ENCODE measurements at regions not wholly inside any gene's neighbourhood (a gene's known extent, or its start where the extent isn't known, plus 50 kb on each side); places are given as distances from the start of the nearest gene placed in this dataset.
"Not testable (repeated sequence)": the region's sequence is repeated elsewhere in the genome, so short reads cannot be mapped to it uniquely, and the experiment has no call there.

DNA sequence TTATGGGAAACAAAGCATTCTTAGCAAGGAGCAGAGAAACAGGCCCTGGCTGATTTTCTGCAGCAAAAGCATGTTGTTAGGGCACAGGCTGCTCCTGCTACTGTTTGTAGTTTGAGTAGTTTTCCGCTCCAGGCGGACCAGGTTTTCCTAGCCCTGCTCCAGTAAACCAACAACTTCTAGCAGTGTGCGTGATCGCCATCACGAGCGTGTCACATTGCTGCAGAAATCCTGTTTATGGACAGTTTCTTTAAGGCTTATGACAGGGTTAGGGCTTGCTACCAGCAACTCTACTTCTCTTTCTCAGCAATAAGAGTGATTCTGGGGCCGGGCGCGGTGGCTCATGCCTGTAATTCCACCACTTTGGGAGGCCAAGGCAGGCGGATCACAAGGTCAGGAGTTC, 803.9 kb upstream of the CDH10 start:
- no peak for DNase-seq

DNA sequence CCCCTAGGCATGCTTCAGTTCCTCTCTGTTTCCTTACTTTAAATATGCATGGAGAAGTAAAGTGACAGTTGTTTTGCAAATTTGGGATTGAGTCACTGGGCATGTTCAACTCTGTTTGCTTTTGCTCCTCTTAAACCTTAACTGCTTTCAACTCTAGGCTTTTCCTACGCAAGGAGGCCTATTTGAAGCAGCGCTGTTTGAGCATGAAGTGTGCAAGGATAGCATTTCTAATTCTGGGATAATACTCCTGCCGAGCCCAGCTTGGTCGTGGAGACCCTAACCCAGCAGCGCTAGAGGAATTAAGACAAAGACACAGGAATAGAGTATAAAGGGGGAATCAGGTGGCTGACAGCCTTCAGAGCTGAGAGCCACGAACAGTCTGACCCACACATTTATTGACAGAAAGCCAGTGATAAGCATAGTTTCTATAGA, 803.4 kb upstream of the CDH10 start:
- no peak for DNase-seq

DNA sequence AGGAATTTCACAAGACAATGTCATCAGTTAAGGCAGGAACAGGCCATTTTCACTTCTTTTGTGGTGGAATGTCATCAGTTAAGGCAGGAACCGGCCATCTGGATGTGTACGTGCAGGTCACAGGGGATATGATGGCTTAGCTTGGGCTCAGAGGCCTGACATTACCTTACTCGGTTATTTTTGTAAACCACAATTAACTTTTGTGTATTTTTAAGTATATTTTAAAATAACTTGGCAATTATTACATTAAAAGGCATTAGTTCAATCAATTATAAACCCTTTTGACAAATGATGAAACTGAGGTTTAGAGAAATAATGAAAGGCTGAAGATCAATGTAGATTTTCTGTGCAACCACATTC, 801.3 kb upstream of the CDH10 start:
- not testable (repeated sequence) for DNase-seq

DNA sequence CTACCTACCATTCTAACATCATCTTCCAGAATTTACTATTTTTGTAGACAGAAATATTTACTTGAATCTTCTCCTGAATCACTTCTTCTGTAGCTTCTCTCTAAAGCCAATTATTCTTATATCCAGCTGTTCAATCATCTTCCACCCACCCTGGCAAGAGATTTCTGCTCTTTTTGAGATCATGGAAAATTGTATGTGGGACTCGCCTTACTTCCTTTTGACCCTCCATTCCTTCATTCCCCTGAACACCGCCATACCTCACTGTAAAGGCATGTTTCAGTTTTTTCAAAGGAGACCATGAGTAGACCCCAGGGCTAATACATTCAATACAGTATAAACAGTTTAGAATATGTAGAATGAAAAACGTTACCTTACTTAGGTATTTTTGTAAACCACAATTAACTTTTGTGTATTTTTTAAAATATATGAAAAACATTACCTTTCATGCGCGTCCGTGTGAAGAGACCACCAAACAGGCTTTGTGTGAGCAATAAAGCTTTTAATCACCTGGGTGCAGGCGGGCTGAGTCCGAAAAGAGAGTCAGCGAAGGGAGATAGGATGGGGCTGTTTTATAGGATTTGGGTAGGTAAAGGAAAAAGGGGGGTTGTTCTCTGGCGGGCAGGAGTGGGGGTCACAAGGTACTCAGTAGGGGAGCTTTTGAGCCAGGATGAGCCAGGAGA, 800.7 kb upstream of the CDH10 start:
- DNase-seq = not testable (repeated sequence)

DNA sequence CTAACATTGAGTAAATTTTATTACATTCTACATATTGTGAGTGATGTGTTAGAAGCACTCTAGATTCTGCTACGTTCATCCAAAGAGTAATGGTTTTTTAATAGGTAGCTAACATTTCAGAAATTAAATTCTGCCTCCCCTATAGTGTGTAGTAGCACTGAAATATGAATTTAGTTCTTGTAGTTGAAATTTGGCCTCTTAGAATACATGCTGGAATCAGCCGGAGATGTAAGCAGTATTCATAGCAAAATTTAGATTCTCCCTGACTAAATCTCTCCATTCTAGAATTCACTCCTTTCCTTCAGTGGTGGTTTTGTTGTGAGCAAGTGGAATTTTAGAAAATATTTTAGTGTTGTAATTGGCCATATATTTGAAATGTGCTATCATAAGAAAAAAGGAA, 799.9 kb upstream of the CDH10 start:
- DNase-seq = no peak

DNA sequence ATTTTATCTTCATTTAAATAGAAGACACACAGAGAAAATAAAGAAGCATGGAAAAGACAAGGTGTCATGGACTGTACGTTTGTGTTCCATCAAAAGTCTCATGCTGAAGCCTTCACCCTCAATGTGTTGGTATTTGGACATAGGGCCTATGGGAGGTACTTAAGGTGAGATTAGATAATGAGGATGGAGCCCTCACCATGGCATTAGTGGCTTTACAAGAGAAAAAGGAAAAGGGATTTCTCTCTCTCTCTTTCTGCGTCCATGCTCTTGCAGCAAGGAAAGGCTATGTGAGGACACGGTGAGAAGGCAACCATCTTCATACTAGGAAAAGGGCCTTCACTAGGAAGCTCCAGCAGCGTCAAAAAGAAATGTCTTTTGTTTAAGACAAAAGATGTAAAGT, 797.0 kb upstream of the CDH10 start:
- DNase-seq = no peak

DNA sequence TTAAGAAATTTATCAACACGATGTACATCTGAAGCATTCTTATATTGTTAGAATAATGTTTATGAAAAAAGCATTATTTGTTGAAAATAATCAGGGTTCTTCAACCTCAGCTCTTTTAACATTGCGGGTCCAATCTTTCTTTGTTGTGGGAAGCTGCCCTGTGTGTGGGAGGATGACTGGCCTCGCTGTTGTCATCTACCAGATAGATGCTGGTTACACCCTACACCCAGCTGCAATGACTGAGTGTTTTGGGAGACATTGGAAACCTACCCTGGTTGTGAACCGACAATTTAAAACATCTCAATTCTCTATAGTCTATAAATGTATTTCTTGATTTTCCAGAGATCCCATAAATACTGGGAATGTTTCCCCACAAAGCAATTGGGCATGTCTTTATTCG, 794.2 kb upstream of the CDH10 start:
- DNase-seq = no peak

DNA sequence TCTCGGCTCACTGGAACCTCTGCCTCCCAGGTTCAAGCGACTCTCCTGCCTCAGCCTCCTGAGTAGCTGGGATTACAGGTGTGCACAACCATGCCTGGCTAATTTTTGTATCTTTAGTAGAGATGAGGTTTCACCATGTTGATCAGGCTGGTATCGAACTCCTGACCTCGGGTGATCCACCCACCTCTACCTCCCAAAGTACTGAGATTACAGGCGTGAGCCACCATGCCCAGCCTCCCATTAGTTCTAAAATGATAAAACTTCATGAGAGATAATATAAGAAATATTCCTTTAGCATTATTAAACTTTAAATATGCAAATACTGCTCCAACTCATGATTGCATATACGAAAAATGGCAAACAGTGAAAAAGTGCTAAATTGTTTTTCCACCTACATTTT, 793.6 kb upstream of the CDH10 start:
- DNase-seq = not testable (repeated sequence)

DNA sequence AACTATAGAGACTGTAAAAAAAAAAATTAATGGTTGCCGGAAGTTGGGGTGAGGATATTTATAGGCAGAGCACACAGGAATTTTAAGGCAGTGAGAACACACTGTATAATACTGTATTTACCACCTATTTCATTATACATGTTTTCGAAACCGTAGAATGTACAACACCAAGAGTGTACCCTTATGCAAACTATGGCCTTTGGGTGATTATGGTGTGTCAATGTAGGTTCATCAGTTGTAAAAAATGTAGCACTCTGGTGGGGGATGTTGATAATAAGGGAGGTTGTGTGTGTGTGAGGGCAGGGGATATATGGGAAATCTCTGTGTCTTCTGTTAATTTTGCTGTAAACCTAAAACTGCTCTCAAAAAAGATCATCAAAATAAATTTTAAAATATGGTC, 791.7 kb upstream of the CDH10 start:
- DNase-seq = no peak

DNA sequence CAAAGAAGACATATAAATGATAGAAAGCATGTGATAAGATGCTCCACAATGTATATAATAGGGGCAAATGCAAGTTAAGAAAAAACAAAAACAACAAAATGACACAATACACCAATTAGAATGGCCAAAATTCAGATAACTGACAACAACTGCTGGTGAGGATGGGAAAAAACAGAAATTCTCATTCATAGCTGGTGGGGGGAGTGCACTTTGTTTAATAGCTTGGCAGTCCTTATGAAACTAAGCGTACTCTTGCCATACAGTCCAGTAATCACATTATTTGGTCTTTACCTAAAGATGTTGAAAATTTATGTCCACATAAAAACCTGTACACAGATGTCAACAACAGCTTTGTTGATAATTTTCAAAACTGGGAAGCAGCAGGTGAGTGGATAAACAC, 791.1 kb upstream of the CDH10 start:
- no peak for DNase-seq

DNA sequence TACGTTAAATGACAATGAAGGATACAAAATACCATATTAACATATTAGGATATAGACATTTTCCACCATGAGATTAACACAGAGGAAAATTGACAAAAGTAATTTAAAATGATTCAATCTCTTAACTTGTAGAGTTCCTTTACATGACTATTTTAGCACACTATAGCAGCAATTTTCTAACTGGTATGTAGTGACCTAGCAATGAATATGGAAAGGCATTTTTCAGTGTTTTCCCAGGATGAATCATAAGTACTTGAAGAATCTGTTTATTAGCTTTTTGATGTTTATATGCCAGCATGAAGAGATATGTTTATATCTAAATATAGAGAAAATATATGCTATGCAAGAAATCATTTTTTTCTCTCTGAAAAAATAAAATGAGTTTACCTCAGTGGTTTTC, 782.5 kb upstream of the CDH10 start:
- no peak for DNase-seq

DNA sequence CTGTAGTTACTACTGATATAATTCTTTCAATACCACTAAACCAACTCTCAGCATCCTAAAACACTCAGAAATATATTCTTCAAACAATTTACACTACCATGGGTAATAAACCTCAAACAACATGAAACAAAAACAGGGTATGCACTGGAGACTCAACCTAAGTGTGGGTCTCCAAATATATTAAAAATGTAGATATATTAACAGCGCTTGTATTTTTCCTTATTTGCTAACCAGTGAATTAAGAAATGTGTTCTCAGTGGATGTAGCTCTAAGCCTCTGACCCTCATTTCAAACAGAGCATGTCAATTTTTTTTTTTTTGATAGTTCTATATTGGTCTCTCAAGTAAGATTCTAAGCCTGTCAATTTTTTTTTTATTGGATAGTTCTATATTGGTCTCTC, 778.5 kb upstream of the CDH10 start:
- DNase-seq = no peak

DNA sequence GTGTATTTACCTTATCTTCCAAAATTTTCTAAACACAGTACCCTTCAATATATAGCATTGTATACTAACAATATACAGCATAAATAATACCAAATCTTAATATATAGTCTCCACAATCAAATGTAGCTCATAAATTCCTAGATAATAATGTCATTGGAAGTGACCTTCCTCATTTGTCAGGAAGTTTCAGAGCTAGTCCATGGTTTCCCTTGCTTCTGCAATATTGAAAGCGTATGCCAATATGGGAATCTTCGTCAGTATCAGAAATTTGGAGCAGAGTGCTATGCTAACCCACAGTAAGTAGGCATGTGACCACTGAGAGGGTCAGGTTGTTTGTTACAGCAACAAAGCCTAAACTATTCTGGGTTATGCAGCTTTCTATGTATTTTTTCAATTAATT, 774.9 kb upstream of the CDH10 start:
- no peak for DNase-seq

DNA sequence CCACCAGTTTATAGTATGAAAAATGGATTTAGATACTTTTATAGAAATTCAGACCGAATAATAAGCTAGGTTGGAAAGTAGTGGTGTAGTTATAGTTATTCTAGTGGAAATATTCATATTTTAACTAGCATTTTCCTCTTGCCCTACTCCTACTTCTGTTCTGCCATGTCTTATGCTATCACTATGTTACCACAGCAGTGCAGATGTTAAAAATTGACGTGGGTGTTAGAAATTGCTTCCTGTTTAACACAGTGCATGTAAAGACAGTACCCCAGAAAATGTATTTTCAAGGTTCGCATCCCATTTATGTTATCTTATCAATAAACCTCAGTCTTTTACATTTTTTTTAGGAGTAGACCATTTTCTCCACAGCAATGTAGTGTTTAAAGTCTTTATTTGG, 774.2 kb upstream of the CDH10 start:
- no peak for DNase-seq

DNA sequence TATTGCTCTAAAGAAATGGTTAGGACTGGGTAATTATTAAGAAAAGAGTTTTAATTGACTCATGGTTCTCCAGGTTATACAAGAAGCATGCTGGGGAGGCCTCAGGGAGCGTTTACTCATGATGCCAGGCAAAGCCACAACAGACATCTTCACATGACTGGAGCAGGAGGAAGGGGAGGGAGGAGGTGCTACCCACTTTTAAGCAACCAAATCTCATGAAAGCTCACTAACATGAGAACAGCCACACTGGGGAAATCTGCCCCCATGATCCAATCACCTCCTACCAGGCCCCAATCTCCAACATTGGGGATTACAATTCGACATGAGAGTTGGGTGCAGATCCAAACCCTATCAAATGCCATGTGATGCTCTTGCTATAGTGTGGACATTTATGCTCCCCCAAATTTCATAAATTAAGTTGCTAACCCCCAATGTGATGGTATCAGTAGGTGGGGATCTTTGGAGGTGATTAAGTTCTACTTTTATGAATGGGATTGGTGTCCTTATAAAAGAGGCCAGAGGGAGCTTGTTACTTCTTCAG, 773.6 kb upstream of the CDH10 start:
- DNase-seq = no peak

DNA sequence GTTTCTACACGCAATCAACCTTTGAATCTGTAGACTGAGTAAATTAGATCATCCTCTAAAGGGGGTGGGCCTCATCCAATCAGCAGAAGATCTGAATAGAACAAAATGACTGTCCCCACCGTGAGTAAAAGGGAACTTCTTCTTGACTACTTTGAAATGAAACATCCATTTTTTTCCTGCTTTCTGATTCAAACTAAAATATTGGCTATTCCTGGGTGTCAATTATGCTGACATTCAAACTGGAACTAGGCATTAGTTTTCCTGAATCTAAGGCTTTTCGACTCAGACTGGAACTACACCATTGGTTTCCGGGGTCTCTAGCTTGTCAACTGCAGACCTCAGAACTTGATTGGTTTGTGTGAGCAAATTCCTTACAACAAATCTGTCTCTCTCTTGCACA, 772.2 kb upstream of the CDH10 start:
- no peak for DNase-seq

DNA sequence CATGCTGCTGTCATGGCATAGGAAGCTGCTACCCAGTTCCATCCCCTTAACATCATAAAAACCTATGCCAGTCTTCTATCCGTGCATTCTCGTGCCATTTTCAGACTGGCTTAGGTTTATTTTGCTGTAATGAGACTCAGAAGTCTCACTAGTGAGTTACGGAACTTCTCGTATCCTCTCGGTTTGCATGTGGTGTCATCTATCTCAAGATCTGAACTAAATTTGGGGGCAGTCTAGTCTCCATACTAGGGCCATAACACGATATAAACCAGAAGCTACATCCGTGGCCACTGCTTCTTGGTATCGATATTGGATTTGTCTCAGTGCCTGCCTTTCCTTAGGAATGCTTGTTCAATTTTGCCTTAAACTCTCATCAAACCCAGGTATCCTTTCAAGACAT, 771.2 kb upstream of the CDH10 start:
- DNase-seq = no peak

DNA sequence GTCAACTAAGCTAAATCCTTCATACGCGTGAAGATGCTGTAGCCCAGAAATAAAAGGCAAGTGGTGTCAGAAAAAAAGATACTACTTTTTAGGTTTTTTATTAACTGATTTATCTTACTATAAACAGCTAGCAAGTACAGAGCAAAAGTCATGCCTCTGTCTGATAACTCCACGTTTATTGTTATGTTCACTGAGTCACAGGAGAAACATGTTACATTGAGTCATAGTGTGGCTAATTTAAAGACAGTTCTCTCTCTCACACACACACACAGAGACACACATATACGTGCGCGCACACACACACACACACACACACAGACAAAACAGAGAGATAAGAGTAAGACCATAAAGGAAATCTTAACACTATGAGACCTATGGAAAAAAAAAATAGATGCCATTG, 770.0 kb upstream of the CDH10 start:
- DNase-seq = no peak

DNA sequence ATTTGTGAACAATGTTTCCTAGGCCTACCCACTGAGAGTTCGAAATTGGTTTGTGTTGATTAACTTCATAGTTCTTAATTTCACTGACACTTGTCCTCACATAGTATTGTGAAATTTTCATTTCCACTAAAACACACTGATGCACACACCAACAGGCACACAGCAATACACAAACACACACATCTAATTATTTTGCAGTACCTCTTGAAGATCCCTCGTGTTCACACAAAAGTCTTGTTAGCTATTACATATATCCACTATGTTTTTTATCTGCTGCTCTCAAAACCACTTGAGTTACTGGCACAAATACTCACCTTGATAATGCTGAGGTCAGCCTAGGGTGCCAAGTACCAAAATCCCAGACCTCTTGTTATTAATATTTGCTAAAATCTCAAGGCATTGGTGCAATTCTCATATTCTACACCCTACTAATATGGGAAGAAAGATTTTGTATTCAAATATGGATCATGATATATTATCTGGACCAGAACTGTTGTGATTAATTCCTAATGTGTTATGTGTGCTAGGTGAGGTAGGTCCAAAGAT, 767.4 kb upstream of the CDH10 start:
- DNase-seq = no peak

DNA sequence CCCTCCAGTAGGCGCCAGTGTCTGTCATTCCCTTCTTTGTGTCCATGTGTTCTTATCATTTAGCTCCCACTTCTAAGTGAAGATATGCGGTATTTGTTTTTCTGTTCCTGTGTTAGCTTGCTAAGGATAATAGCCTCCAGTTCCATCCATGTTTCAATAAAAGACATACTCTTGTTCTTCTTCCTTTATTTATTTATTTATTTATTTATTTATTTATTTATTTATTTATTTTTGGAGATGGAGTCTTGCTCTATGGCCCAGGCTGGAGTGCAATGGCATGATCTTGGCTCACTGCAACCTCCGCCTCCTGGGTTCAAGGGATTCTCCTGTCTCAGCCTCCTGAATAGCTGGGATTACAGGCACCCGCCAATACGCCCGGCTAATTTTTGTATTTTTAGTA, 762.6 kb upstream of the CDH10 start:
- DNase-seq = not testable (repeated sequence)

DNA sequence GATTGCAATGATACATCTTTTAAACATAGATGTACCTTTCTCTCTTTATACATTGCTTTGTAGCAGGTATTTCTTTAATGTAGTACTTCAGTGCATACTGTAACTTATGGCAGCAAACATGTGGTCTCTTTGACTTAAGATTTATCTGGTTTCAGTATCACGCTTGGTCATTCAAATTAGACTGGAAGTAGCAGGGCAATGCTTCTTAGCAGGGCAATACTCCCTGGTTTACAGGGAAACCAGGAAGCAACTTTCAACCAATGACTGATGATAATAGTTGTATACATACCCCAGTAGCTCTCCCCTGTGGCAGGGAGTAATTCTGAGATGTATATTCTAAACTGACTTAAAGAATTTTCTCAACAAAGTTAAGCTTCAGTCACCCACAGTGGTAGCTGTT, 761.1 kb upstream of the CDH10 start:
- DNase-seq = no peak

DNA sequence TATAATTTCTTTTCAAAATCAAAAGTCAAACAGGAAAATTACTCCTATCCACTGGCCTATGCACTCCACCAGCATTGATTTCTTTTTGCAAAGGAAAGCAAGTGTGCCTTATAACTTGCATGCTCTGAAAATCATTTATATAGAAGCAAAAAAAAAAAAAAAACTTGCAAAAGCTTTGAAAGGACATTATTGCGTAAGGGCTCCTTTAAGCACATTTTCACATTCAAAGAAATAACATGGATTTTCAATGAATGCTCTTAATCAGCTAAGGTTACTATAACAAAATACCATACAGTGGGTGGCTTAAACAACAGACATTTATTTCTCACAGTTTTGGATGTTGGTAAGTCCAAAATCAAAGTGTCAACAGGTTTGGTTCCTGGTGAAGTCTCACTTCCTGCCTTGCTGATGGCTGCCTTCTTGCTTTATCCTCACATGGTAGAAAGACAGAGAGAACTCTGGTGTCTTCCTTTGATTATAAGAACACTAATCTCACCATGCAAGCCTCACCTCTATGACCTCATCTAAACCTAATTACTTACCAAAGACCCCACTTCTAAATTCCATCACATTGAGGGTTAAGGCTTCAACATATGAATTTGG, 755.2 kb upstream of the CDH10 start:
- no peak for DNase-seq

DNA sequence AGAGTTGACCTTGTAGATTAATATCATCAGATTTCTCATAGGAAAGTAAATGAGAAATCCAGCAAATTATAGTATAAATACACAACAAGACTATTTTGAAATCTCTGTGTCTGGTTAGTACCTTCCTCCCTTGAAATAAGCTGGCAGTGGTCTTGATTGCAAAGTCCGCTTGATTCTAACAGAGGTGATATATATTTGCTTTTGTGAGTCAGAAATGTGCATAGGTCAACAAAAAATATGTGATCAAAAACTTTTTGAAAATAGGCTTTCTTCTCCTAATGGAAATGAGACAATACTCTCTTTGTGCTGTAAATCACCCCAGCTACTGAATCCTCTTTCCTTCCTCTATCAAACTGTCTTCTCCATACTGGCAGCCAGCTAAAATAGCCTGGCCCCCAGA, 749.2 kb upstream of the CDH10 start:
- DNase-seq = no peak

DNA sequence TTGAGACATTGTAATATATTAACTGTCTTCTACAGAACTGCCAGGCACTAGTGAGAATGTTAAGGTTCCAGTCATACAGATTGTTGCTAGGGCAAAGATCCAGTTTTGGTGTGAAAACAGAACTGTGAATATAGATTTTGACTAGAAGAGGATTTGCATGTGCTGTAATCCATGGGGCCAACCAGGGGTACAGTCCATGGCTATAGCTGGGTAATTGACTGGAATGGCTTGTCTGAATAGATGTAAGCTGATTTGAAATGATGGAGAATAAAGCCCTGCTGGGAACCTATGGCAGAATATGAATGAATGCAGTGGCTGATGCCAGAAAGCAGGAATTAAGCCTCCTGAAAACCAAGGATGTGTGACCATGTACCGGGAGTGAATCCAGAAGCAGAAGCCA, 748.5 kb upstream of the CDH10 start:
- DNase-seq = no peak

DNA sequence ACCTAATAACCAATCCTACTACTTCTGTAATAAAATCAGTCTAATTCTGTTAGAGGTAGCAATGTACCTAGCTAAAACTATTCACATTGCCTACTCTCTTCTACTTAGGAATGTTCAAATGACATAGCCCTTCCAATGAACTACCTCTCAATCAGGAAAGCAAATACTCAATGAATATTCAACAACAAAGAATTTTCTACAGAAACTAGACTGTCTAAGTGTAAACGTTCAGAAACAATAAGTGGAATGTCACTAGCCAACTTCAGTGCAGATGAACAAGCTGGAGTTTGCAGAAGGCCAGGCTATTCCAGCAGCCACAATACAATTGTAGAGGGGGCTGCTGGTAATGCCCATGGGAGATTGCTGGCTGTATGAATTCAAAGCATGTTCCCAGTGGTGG, 743.2 kb upstream of the CDH10 start:
- no peak for DNase-seq
